Adipocyte (in vitro differentiated cells): ENCODE measurements at regions not wholly inside any gene's neighbourhood (a gene's known extent, or its start where the extent isn't known, plus 50 kb on each side); places are given as distances from the start of the nearest gene placed in this dataset.

Experiments used
- DNase-seq: peaks from one replicate; pipeline ENCODE4 v3.0.0-alpha.2; 2015; ENCODE audit warnings: low read depth
- H3K27me3 ChIP-seq: replicated peaks from 2 replicates; pipeline ENCODE4 v1.7.0; 2013; ENCODE audit warnings: mild to moderate bottlenecking, low read length, moderate library complexity; ENCODE audit not compliant: control insufficient read depth, insufficient read depth
- H3K36me3 ChIP-seq: 2 replicates; pipeline ENCODE4 v1.7.0; 2013; ENCODE audit warnings: low read length, mild to moderate bottlenecking, moderate library complexity; ENCODE audit not compliant: control insufficient read depth, insufficient read depth, severe bottlenecking
- H3K4me1 ChIP-seq: 2 replicates; pipeline ENCODE4 v1.7.0; 2013; ENCODE audit warnings: mild to moderate bottlenecking, low read length, moderate library complexity; ENCODE audit not compliant: control insufficient read depth, insufficient read depth
- H3K4me3 ChIP-seq: 2 replicates; pipeline ENCODE4 v1.7.0; 2013; ENCODE audit warnings: mild to moderate bottlenecking, low read length, moderate library complexity
- H3K9ac ChIP-seq: 2 replicates; pipeline ENCODE4 v1.7.0; 2013; ENCODE audit warnings: mild to moderate bottlenecking, low read length, moderate library complexity
- H3K9me3 ChIP-seq: 2 replicates; pipeline ENCODE4 v1.7.0; 2013; ENCODE audit warnings: mild to moderate bottlenecking, low read length, moderate library complexity; ENCODE audit not compliant: control insufficient read depth

DNA sequence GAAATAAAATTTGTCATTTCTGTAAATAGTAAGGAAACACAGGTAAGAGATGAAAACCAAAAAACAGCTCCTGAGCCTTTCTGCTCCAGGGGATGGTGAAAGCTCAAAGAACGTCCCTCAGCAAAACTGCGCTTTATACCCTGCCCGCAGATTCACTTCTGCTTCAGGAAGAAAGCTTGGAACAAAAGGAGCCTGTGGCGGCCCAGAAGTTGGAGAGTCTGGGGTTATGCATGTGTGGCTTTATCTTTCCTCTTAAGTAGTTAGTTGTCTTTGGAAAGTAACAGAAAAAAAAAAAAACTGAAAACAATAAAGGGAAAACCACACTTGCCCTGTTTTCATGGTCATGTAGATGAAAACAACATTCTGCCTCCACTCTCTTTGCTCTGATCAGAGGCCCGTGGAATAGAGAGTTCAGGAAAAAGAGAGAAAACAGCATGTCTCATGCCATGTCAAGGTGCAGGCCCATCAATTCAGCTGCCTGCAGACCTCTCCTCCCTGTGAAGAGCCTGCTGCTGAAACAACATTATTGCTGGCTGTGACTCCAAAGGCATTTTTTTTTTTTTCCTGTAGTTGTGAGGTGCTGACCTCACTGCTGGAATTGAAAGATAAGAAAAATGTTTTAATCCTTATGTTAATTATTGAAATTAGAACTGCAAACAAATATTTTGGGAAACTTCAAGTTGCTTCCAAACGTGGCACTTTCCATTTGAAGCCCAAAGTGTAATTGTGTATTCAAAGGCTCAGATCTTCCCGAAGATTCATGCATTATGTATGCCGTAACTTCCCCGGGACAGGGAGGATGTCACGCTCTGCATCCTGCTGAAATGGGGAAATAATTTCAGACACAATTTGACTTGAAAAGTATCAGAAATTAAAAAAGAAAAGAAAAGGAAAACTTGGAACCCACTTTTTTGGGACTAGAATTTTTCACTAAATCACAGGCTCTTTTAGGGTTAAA, 108.4 kb upstream of the ZNF385D start:
- Histone ChIP-seq H3K9me3 (no peaks in the 10 kb centered on the region), H3K4me3 (no peak overlapping the region), H3K9ac (no peak overlapping the region), H3K36me3 (no peaks in the 10 kb centered on the region), H3K4me1 (no peaks in the 10 kb centered on the region), H3K27me3 (no peaks in the 10 kb centered on the region)
- DNase-seq = no peak

DNA sequence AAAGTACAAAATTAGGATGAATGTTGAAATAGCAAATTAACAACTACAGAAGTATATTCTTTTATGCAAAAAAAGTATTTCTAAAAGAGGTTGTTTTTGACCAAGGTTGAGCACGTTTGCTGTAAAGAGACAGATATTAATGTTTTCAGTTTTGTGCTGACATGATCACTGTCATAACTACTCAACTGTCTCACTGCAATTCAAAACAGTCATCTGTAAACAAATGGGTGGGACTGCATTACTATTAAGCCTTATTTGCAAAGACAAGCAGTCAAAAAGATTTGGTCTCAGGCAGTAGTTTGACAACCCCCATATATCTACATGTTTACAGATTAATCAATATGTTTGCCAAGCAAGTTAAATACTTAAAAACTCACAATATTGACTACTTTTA, 109.1 kb upstream of the ZNF385D start:
- no peak overlapping the region for H3K4me3 ChIP-seq
- no peaks in the 10 kb centered on the region for H3K9me3 ChIP-seq
- no peaks in the 10 kb centered on the region for H3K4me1 ChIP-seq
- no peak overlapping the region for H3K9ac ChIP-seq
- DNase-seq = no peak
- no peaks in the 10 kb centered on the region for H3K36me3 ChIP-seq
- no peaks in the 10 kb centered on the region for H3K27me3 ChIP-seq

DNA sequence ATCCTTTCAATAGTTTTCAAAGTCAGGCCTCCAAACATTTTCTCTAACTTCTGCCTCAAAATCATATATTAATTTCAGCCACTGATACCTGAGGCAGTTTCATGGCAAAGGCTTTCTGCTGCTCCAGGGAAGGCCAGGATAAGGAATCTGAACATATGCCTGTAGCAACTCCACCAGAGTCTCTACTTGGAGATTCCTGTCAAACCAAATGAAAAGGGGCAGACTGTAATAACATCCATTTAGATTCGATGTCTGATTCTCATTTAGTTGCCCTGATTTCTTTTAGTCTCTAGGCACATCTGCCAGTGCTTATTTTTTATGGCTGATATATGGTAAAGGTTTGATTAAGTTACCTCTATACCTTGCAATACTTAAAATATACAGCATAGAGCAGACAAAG, 109.6 kb upstream of the ZNF385D start:
- DNase-seq = no peak
- Histone ChIP-seq H3K9me3 (no peaks in the 10 kb centered on the region), H3K4me3 (no peak overlapping the region)

DNA sequence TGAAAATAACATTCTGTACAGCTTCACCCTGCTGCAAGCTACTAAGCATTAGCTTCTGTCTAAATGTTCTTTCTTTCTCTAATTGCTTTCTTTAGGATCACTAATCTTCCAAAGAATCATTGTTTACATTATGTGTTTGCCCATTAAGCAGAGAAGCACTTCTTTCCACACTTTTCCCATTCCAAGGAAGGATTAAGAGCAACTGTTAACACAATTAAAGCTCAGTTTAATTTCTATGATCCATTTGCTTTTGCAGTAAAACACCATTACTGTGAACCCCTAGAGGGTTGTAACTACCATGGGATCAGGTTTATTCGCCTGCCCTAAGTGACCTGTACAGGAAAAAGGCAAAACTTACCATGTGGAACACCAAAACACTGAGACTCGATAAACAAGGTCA, 125.8 kb upstream of the ZNF385D start:
- Histone ChIP-seq H3K9ac (no peak overlapping the region), H3K4me1 (no peaks in the 10 kb centered on the region), H3K27me3 (no peaks in the 10 kb centered on the region), H3K4me3 (no peak overlapping the region), H3K36me3 (no peaks in the 10 kb centered on the region), H3K9me3 (peaks cover 11% of the 10 kb centered on the region)
- DNase-seq = no peak

More for the DNA sequence above, 109.6 kb upstream of the ZNF385D start:
- H3K4me1 ChIP-seq = no peaks in the 10 kb centered on the region
- H3K27me3 ChIP-seq = no peaks in the 10 kb centered on the region
- H3K9ac ChIP-seq = no peak overlapping the region
- H3K36me3 ChIP-seq = no peaks in the 10 kb centered on the region

DNA sequence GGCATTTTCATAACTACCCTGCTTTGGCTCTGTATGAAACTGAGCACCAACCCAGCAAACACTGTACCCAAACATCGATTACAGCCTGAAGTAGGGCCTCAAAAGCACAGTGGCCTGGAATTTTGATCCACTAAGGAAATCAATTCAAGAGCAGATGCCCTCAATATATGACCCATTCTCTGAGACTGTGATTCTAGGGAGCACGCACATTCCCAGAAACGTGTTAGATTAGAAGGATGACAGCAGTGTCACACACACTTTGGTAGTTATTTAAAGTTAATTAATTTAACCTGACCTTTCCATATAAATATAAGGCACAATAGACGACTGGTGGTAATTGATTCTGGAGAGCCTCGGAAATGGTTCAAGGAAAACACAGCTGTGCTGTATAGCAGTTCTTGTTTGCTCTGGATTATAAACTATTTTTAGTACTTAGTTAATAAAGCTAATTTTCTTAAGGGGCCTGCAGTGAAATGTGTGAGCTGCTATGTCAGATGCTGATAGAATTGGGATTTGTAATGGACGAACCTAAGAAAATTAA, 126.3 kb upstream of the ZNF385D start:
- Histone ChIP-seq H3K27me3 (no peaks in the 10 kb centered on the region), H3K4me3 (no peak overlapping the region), H3K4me1 (no peaks in the 10 kb centered on the region), H3K9me3 (peaks cover 11% of the 10 kb centered on the region), H3K9ac (no peak overlapping the region), H3K36me3 (no peaks in the 10 kb centered on the region)
- DNase-seq = no peak

DNA sequence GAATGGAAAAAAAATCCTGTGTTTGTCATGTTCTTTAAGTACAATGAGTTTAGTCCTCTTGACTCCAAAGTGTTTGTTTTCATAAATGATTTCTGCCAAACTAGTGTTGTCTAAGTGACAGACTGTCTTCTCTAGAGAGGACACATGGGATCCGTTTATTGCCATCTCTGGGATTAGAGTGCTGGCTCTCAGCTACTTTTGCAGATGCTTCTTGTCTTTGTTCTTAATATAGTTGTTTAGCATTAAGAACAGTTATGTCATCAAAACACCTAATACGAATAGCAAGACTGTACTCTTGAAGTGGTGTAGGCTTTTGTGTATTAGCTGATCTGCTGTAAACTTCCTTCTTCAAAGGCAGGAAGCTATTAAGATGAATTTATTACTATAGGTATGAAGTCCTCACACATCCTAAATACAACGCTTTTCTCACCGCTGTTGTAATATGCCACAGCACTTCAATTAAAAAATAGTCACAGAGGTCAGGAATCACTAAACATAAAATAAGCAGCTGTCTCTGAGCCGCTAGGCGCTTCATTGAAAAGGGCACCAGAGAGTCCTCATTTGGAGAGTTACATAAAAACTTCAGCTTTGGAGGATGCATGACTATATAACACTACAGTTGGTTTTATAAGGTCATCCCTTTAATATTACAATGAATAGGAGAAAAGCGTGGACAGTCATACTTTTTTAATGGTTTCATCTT, 128.3 kb upstream of the ZNF385D start:
- Histone ChIP-seq H3K27me3 (no peaks in the 10 kb centered on the region), H3K36me3 (no peaks in the 10 kb centered on the region), H3K9ac (no peak overlapping the region), H3K4me3 (no peak overlapping the region), H3K9me3 (peaks cover 7% of the 10 kb centered on the region), H3K4me1 (no peaks in the 10 kb centered on the region)
- DNase-seq = no peak

DNA sequence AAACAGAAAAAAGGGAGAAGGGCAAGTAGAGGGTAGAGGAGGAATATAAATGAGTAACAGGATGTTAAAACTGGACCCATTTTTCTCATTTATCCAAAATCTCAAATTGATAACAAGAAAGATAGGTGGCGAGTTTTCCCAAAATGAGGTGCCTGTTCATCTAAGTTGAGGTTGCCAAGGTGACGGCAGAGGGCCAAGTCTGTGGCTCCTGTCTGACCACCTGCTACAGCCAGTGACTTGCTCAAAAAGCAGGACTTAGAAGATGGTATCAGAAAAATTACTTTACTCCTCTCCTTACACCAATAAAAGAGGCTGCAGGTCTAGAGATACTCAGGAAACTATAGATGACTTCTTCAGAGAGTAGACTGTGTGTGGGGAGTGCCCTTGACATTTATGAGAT, 137.6 kb upstream of the ZNF385D start:
- Histone ChIP-seq H3K4me1 (peaks cover 7% of the 10 kb centered on the region), H3K27me3 (no peaks in the 10 kb centered on the region), H3K36me3 (no peaks in the 10 kb centered on the region), H3K9ac (no peak overlapping the region), H3K4me3 (no peak overlapping the region), H3K9me3 (no peaks in the 10 kb centered on the region)
- DNase-seq = no peak

DNA sequence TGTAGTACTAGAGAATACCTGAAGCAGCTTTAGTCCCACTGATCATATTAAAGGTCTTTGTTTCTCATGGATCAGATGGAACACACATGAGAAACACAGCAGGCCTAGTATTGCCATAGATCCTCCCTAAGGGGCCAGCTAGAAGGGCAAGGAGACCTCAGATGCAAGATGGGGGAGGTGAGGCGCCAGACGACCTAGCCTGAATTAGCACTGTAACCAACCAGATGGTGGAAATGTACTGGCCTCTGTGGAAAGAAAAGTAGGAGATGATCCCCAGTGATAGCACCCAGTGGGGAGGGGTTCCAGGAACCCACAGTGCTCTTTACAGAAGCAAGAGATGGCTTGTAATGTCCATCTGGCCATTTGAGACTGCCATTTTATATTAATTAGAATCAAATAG, 138.2 kb upstream of the ZNF385D start:
- no peak overlapping the region for H3K4me3 ChIP-seq
- H3K9me3 ChIP-seq = no peaks in the 10 kb centered on the region
- no peaks in the 10 kb centered on the region for H3K36me3 ChIP-seq
- H3K9ac ChIP-seq = no peak overlapping the region
- no peak for DNase-seq
- peaks cover 7% of the 10 kb centered on the region for H3K4me1 ChIP-seq
- H3K27me3 ChIP-seq = no peaks in the 10 kb centered on the region

DNA sequence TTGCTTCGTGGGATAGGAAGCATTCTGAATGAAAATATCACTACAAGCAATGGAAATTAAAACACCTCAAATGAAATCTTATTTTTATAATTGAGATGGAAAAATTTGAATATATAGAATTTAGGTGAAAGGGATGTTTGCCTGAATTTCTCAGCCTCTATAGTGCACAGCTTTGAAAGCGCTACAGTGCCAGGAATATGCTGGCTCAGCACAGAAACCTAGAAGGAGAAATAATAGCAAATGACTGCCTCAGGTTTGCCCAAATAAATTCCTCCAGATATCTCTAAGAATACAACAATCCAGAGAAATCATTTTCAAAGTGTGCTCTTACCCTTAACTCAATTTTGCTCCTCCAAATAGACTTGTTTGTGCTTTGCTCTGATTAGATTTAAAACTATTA, 141.1 kb upstream of the ZNF385D start:
- no peak overlapping the region for H3K9ac ChIP-seq
- no peaks in the 10 kb centered on the region for H3K9me3 ChIP-seq
- H3K4me3 ChIP-seq = no peak overlapping the region
- no peak for DNase-seq
- H3K4me1 ChIP-seq = peaks cover 7% of the 10 kb centered on the region
- H3K36me3 ChIP-seq = no peaks in the 10 kb centered on the region
- no peaks in the 10 kb centered on the region for H3K27me3 ChIP-seq

DNA sequence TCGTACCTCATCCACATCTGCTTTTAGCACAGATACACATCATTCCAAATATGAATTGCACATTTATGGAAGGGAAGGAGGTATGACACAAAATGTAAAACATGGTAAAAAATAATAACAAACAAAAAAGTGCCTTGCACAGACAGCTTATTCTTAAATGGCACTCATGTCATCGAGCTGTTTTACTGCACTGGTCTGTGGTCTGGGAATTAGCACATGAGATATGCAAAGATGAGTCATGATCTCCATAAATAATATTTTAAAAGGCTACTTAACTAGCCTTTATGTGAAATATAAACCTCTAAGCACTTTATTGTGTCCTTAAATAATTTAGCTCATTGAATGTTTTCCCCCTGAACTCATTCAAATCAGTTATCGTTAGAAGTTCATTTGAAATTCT, 142.2 kb upstream of the ZNF385D start:
- Histone ChIP-seq H3K27me3 (no peaks in the 10 kb centered on the region), H3K9me3 (no peaks in the 10 kb centered on the region), H3K9ac (no peak overlapping the region), H3K36me3 (no peaks in the 10 kb centered on the region), H3K4me3 (no peak overlapping the region), H3K4me1 (peaks cover 7% of the 10 kb centered on the region)
- peak; percentile 29 for DNase-seq
